GM21786 (cell line): ENCODE measurements at regions not wholly inside any gene's neighbourhood (a gene's known extent, or its start where the extent isn't known, plus 50 kb on each side); places are given as distances from the start of the nearest gene placed in this dataset.

Source experiments
- ATAC-seq: cut with Tn5 transposase; IDR thresholded peaks from one replicate; pipeline ENCODE4 v1.9.1; 2021; ENCODE audit not compliant: unreplicated experiment

DNA sequence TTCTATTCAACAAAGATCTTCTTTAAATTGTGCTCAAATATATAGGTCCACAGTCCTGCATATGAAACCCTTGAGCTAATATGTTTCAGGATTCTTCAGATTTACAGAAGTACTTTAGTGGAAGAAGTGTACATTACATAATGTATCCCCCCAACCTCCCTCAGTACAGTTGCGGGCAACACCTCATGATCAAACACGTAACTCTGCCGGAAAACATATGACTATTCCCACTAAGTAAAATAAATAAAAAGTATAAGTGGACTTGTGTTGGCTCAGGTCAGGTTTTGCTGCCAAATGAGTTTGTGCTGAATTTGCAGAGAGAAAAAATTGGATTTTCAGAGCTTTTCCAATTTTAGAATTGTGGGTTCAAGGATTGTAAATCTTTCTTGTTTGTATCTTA is 267.6 kb upstream of the MDFIC2 start:
- ATAC-seq, result no peak

DNA sequence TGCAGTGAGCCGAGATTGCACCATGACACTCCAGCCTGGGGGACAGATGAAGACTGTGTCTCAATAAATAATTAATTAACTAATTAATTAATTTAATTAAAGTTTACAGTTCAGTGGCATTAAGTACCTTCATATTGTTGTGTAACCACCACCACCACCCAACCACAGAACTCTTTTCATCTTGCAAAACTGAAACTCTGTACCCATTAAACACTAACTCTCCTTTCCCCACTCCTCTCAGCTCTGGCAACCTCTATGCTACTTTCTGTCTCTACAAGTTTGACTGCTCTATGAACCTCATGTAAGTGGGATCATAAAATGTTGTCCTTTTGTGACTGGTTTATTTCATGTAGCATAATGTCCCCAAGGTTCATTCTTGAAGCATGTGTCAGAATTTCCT is 259.3 kb upstream of the MDFIC2 start:
- no peak for ATAC-seq

- no peak for ATAC-seq
Observed at GRCh38 chr3:70570584-70570983, 258.1 kb upstream of the MDFIC2 start.

- no peak for ATAC-seq
Observed at GRCh38 chr3:70568626-70569025, 256.2 kb upstream of the MDFIC2 start.

DNA sequence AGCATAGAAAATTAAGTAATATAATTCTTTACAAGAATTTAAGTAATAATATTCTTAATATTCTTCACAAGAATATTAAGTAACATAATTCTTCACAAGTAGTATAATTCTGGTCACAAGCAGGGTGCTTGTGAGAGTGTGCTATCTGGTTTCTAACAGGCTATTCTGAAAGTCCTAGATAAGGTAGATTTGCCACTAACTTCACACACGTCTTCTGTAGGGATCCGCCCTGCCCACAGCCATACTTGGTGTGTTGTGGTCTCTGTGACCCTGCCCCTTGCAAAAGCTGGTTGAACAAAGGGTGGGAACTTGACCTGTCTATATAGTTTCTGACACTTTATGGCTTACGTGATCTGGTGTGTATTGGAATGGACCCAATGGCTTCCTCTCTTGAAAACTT is 253.4 kb upstream of the MDFIC2 start:
- no peak for ATAC-seq

- ATAC-seq, result no peak
Observed at GRCh38 chr3:70564552-70564951, 252.1 kb upstream of the MDFIC2 start.

- no peak for ATAC-seq
Observed at GRCh38 chr3:70561796-70562195, 249.4 kb upstream of the MDFIC2 start.

- ATAC-seq, result no peak
Observed at GRCh38 chr3:70558956-70559355, 246.5 kb upstream of the MDFIC2 start.

GRCh38 chr3:70557976-70558375 is 245.5 kb upstream of the MDFIC2 start:
- no peak for ATAC-seq

- no peak for ATAC-seq
Observed at GRCh38 chr3:70556056-70556455, 243.6 kb upstream of the MDFIC2 start.

DNA sequence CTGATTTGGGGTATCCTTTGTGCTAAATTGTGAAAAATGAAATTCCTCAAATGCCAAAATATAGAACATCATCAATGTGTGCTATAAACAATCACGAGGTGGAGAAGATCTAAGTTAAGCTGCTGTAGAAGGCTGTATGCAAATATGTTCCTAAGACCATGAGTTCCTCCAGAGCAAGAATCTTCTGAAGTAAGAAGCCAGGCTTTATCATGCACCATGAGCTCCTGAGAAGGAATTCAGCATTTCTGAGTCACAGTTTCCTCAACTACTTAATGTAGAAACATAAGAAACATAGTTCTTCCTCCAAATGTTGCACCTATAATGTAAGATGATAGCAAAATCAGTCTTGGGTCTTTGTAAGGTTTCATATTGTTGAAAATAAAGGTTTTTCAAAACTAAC is 241.7 kb upstream of the MDFIC2 start:
- ATAC-seq, result no peak

DNA sequence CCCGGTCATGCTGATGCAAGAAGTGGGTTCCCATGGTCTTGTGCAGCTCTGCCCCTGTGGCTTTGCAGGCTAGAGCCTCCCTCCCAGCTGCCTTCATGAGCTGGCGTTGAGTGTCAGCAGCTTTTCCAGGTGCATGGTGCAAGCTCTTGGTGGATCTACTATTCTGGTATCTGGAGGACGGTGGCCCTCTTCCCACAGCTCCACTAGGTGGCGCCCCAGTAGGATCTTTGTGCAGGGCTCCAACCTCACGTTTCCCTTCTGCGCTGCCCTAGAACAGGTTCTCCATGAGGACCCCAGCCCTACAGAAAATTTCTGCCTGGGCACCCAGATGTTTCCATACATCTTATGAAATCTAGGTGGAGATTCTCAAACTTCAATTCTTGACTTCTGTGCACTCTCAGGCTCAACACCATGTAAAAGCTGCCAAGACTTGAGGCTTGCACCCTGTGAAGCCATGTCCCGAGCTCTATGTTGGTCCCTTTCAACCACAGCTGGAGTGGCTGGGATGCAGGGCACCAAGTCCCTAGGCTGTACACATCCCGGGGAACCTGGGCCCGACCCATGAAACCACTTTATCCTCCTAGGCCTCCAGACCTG is 238.4 kb upstream of the MDFIC2 start:
- peak; percentile 86 for ATAC-seq

GRCh38 chr3:70546679-70547078 is 234.2 kb upstream of the MDFIC2 start:
- ATAC-seq, result no peak

GRCh38 chr3:70543493-70543892 is 231.1 kb upstream of the MDFIC2 start:
- ATAC-seq, result no peak

DNA sequence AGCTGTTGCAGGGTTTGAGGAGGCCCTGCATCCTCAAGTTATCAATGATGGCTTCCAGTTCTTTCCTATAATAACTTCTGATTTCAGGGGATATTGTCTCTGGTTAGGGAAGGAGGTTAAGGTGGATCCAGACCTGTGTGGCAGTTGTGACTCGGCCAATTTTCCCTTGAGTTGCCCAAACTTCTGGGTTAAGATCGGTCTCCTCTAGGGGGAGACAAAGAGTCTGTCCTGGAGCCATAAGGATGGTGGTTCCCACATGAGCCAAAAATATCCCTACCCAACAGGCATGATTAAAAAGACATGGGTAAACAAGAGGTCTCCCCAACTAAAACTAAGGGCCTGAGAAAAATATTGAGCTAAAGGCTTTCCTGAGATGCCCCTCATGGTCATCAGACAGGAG is 227.5 kb upstream of the MDFIC2 start:
- ATAC-seq, result no peak

DNA sequence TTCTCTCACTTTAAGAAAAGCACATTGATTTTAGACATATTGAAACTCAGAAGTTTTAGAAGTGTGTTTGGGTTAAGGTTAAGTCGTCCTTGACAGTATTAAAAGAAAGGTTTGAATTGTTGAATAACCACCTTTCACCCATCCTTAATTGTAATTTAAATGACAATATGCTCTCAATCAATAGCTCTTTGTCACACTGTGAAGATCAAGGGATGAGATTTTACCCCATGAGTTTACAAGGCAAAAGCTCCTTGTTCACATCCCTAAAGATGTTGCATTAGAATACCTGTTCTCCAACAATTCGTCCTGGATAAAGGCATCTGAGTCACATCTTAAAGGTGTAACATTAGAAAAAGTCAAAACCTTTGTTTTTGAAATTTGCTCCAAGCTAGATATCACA is 220.4 kb upstream of the MDFIC2 start:
- ATAC-seq, result no peak

DNA sequence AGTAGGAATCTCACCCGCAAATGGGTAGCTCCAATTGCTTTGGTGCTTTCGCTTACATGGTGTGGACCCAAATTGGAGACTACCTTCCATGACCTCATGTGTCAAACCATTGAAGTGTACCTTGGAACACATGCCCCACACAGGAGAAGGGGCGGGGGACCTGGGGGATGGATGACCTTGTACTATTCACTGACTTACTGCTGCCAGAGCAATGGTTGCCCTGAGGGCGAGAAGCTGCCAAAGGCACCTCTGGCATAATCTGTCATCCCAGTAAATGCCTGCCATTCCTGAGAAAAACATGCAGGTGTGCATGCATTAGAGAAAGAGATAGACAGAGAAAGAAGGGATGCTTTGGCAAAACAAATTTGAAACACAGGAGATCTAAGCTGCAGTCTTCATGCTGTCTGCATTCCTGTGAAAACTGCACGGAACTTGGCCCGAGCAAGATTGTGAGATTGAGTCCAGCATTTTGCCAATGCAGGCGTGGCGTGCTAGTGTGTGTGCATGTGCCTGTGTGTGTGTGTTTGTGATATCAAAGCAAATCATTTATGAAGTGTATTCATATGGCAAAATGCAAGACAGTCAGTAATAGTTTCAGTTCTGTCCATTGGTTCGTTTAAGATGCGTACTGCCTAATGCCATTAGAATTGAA is 219.5 kb upstream of the MDFIC2 start:
- ATAC-seq, result no peak

DNA sequence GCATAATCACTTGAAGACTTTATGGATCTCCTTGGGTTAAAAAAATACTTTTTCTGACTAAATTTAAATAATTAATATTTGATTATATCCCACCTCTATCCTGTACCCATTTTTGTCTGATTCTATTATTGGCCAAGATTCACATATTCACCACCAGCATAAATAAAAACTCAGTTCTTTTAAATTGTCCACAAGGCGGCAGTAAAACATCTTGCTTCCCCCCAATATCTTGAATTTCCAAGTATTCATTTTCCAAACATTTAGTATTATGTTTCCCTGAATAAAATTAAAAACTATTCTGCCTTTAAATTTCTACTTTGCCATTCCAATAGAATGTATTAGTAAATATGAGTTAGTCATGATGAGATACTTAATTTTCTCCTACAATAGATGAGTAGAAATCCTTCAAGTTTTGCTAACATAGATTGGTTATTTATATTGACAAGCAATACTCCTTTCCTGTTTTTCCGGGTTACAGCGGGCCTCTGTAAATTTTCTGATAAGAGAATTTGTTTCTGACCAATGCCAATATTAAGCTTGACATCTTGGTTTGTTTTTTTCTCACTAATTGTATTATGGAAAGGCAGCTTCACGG is 218.7 kb upstream of the MDFIC2 start:
- no peak for ATAC-seq

DNA sequence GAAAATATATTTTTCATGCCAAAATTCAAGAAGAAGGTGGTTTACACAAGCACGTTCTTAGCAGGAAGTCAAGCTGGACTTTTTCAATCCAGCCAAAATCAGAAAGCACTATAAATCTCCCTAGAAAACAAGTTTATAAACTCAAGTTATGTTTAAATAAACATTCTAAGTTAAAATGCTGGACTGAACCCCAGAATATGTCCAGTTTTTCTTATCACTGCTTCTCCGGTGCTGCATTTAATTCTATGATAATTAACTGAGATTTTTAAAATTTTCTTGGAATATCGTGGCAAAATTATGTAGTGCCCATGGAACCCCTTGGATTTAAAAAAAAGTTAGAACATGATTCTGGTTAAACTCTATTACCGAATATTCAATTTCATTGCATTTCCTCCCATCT is 218.2 kb upstream of the MDFIC2 start:
- no peak for ATAC-seq

- ATAC-seq, result no peak
Observed at GRCh38 chr3:70527026-70527425, 214.6 kb upstream of the MDFIC2 start.

GRCh38 chr3:70519913-70520659 is 207.6 kb upstream of the MDFIC2 start:
- ATAC-seq, result no peak

GRCh38 chr3:70519026-70519425 is 206.6 kb upstream of the MDFIC2 start:
- no peak for ATAC-seq
